ENCODE measurements at regions not wholly inside any gene's neighbourhood (a gene's known extent, or its start where the extent isn't known, plus 50 kb on each side); places are given as distances from the start of the nearest gene placed in this dataset.

DNA sequence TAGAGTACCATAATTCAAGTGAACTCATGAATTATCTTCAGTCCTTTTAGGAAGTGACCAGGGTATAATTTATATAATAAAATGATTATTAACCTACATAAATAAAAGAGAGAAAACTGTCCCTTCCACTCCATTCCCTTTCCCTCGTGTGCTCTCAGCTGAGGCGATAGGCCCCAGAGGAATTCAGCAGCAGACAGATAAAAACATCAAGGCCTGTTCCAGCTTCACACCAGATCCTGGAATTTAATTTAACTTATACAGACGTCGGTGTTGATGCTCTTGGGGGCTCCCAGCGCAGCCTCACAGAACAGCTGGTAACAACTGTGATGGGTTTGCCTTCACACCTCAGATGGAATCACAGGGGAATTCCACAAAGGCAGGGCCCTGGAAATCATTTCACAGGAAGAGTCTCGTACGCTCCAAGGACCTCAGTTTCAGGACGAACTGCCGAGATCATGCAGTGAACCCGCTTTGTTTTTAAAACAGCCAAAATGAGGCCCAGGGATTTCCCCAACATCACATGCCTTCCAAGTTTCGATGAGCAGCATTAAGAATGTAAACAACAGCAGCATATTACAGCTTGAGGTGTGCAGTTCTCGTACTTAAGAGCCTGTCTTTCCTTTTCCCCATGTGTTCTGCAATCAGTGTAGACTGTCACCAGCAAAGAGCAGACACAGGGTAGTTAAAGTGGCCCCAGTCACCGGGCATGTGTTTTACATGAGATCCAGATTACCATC, 73.6 kb upstream of the ALDH1B1 start:
- DNase-seq = no peak
- in situ Hi-C loops (cut with MboI; ENCODE audit: low pct_unique_long_range_greater_than_20kb, low sequenced_read_pairs) = no loop called here

DNA sequence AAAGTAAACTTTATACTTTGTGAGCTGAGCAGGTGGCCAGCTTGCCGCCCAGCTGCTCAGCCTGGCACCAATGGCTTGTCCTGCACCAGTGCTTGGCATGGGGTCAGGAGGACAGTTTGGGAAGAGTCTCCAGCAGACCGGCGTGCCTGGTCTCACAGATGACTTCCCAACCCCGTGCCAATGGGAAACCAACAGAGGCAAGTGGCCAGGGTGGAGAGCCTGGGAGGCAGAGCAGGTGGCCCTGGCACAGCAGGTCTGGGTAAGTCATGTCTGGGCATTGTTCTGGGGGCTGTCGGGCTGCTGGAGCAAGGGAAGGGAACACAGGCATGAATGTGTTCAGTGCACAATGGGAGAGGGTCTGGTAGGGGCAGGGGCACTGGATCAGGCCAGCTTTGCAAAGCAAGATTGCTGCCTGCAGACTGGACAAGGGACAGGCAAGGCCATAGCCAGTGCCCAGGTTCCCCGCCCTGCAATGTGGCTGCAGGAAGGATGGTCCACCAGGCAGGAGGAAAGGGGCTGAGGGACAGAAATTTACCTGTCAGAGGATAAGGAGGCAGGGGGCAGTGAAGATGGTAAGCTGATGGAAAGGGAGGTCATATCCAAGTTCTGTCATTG, 76.2 kb upstream of the ALDH1B1 start:
- in situ Hi-C loops (cut with MboI; ENCODE audit: low pct_unique_long_range_greater_than_20kb, low sequenced_read_pairs) = no loop called here
- DNase-seq = no peak

DNA sequence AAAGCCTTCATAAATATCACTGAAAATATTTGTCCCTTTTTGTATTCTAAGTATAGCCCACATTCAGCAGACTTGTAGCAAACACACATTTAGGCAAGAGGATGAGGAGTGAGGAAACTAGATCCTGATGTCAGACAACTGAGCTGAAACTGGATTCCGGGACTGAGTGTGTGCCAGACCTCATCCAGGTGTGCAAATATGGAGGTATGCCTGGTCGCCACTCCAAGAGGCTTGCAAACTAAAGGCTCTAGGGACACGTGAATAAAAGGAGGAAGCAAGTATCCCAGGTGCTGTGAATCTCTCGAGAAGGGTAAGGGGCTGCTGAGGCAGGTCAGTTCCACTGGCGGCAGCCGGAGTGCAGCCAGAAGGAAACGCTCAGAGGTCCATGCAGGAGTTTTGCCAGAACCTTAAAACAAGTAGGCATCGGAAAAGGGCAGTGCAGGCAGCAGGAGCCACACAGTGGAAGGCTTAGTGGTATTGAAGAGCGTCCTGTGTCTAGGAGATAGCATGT, 77.4 kb upstream of the ALDH1B1 start:
- DNase-seq = no peak
- in situ Hi-C loops (cut with MboI; ENCODE audit: low pct_unique_long_range_greater_than_20kb, low sequenced_read_pairs) = no loop called here

GRCh38 chr9:38313421-38313820, 79.1 kb upstream of the ALDH1B1 start:
- DNase-seq = no peak
- in situ Hi-C loops (cut with MboI; ENCODE audit: low pct_unique_long_range_greater_than_20kb, low sequenced_read_pairs) = no loop called here

GRCh38 chr9:38312406-38312805, 80.1 kb upstream of the ALDH1B1 start:
- in situ Hi-C loops (cut with MboI; ENCODE audit: low pct_unique_long_range_greater_than_20kb, low sequenced_read_pairs) = no loop called here
- DNase-seq = no peak

- DNase-seq = no peak
- in situ Hi-C loops (cut with MboI; ENCODE audit: low pct_unique_long_range_greater_than_20kb, low sequenced_read_pairs) = no loop called here
Observed at GRCh38 chr9:38311382-38312270, 80.9 kb upstream of the ALDH1B1 start.

DNA sequence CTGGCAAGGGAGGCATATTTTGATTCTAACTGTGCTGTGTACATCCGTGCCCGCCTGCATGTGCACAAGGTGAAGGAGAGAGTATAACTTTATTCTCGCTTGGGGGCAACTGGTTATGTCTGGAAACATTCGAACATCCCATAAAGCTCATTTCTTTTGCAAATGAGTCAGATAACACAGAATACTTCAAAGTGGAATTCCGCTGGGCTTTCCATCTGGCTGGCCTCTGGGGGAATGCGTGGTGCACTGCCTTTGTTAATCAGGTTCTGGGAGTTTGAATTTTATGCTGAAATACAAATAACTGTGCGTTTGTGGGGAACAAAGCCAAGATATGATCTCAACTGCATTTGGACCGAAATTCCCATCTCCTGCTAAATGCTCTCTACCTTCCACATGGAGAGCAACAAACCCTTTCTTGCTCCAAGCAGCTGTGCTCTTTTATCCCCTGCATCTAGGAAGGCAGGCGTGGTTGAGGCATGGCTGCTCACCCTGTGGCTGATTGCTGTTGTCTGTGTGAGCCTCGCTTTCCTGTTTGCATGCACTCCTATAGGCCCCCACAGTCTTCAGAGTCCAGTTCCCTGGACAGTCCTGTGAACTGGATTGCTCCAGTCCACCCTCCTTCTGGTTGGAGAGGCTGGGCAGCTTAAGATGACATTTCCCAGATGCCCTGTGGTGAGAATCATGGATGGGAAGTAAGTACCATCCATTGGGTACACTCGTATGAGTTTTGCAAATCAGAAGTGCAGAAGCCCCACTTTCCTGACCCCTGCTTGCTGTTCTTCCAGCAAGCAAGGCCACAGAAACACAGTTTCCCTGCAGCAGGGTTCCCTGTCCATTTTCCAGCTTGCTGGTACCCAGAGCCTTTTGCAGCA, 82.9 kb upstream of the ALDH1B1 start:
- no peak for DNase-seq
- in situ Hi-C loops (cut with MboI; ENCODE audit: low pct_unique_long_range_greater_than_20kb, low sequenced_read_pairs) = no loop called here

DNA sequence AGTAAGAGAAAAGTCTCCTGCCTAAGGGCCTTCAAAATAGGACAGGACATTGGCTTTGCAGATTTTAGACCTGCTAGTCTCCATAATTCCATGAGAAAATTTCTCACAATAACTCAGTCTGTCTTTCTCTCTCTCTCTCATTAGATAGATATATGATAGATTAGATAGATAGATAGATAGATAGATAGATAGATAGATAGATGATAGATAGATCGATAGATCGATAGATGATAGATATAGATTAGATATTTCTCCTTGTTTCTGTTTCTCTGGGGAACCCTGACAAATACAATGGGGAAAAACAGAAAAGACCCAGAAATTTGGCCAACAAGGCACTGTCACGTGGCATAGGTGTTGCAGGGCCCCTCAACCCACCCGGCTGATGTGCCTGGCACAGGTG, 84.4 kb upstream of the ALDH1B1 start:
- no peak for DNase-seq
- in situ Hi-C loops (cut with MboI; ENCODE audit: low pct_unique_long_range_greater_than_20kb, low sequenced_read_pairs) = no loop called here

DNA sequence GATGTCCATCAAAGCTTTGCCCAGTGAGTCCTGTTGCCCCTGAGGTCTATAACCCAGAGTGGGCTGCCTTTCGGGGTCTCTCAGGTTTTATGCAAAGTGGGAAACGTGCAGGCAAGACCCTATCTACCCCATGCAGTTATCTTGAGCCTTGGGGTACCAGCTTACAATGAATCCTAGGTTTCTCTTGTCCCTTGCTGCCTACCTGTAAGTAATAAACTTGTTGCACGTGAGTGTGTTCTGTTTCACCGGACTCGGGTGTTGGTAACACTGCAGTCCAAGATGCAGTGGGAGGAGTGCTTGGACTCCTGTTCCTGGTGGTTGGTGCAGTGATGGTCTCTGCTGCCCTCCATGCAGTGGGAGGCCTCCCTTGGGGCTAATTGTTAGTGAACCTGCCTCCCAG, 85.6 kb upstream of the ALDH1B1 start:
- no peak for DNase-seq
- in situ Hi-C loops (cut with MboI; ENCODE audit: low pct_unique_long_range_greater_than_20kb, low sequenced_read_pairs) = no loop called here

DNA sequence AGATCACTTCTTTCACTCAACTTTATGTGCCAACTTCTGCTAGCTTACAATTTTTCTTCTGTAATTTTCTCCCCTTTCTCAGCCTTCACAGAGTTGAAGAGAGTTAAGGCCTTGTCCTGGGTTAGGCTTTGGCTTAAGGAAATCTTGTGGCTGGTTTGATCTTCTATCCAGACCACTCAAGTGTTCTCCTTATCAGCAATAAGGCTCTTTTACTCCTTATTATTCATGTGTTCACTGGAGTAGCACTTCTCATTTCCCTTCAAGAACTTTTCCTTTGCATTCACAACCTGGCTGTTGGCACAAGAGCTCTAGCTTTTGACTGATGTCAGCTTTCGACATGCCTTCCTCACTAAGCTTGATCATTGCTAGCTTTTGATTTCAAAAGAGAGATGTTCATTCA, 86.9 kb upstream of the ALDH1B1 start:
- in situ Hi-C loops (cut with MboI; ENCODE audit: low pct_unique_long_range_greater_than_20kb, low sequenced_read_pairs) = no loop called here
- no peak for DNase-seq

DNA sequence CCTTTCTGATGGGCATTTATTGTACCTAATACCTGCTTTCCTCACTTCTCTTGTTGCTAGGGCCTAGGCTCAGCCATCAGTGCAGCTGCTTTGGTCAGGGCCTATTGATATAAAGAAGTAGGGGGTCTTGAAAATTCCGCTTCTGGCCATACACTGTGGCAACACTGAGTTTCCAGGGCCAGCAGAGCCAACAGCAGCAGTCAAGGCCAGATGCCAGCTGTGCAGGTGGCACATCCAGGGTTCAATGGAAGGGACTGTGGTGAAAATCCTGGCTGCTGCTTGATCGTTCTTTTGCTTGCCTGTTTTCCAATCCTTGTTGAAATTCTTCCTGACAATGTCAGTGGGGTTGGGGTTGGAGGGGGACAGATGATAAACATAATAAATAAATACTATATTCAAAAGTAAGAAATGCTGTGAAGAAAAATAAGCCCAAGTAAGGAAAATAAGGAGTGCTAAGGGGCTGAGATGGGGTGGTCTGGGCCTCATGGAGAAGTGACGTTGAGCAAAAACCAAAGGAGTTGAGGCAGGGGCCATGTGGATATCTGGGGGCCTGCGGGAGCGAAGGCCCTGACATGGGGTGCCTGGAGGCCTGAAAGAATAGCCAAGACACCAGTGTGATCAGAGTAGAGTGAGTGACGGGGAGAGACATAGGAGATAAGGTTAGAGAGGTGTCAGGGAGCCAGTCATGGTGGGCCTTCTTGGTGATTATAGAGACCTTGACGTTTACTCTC, 91.0 kb upstream of the ALDH1B1 start:
- in situ Hi-C loops (cut with MboI; ENCODE audit: low pct_unique_long_range_greater_than_20kb, low sequenced_read_pairs) = no loop called here
- no peak for DNase-seq

DNA sequence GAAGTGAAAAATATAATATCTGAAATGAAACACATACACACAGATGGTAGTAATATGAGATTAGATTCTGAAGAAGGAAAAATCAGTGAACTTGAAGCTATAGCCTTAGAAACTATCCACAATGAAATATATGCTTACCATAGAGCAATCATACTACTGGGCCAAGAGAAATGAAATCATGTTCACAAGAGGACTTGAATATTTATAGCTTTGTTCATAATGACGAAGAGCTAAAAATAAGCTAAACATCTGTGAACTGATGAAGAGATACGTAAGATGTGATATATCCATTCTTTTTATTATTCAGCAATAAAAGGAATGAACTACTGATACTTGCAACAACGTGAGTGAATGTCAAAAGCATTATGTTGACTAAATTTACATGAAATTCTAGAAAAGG, 92.6 kb upstream of the ALDH1B1 start:
- in situ Hi-C loops (cut with MboI; ENCODE audit: low pct_unique_long_range_greater_than_20kb, low sequenced_read_pairs) = loop anchor here (25.0 kb wide), 1 partner anchor 138 kb away; no protein-coding TSS in a partner anchor
- no peak for DNase-seq

- DNase-seq = no peak
- in situ Hi-C loops (cut with MboI; ENCODE audit: low pct_unique_long_range_greater_than_20kb, low sequenced_read_pairs) = loop anchor here (25.0 kb wide), 1 partner anchor 137 kb away; no protein-coding TSS in a partner anchor
Observed at GRCh38 chr9:38298904-38299303, 93.6 kb upstream of the ALDH1B1 start.

DNA sequence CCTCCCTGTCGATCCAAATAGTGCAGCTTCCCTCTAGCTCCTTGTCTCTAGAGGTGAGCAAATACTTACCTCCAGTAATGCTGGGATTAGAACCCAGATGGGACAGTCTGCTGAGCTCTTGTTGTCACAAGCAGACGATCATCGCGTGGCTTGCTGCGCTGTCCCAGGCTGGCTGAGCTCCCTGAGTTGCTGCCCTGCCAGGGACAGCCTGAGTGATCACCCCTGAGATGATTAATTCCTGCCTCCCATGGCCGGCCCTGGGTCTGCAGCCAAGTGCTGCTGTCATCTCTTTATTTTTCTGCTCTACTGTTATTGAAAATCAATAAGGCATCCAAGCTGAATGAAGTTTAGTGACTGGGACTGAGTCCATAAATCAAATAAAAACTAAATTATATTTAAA, 94.0 kb upstream of the ALDH1B1 start:
- DNase-seq = no peak
- in situ Hi-C loops (cut with MboI; ENCODE audit: low pct_unique_long_range_greater_than_20kb, low sequenced_read_pairs) = loop anchor here (25.0 kb wide), 1 partner anchor 136 kb away; no protein-coding TSS in a partner anchor

DNA sequence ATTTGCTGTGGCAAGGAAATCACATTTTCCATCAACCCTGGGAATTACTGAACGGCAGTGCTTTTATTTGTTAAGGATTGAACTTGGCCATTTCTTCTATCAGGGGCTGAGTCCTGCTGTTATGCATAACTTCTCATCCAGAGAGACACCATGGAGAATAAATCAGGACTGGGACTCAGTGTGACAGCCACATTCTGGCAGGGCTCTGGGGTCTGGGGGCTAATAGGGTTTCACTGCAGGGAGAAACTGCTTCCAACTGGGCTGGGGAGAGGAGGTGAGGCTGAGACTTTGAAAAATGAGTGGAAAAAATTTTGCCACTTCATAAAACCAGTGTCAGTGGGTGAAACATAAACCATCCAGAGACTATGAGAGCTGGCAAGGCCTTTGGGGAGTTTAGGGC, 95.7 kb upstream of the ALDH1B1 start:
- in situ Hi-C loops (cut with MboI; ENCODE audit: low pct_unique_long_range_greater_than_20kb, low sequenced_read_pairs) = loop anchor here (25.0 kb wide), 1 partner anchor 135 kb away; no protein-coding TSS in a partner anchor

GRCh38 chr9:38295764-38296163, 96.7 kb upstream of the ALDH1B1 start:
- in situ Hi-C loops (cut with MboI; ENCODE audit: low pct_unique_long_range_greater_than_20kb, low sequenced_read_pairs) = loop anchor here (25.0 kb wide), 1 partner anchor 133 kb away; no protein-coding TSS in a partner anchor
- no peak for DNase-seq

More for the DNA sequence above, 95.7 kb upstream of the ALDH1B1 start:
- DNase-seq = no peak

DNA sequence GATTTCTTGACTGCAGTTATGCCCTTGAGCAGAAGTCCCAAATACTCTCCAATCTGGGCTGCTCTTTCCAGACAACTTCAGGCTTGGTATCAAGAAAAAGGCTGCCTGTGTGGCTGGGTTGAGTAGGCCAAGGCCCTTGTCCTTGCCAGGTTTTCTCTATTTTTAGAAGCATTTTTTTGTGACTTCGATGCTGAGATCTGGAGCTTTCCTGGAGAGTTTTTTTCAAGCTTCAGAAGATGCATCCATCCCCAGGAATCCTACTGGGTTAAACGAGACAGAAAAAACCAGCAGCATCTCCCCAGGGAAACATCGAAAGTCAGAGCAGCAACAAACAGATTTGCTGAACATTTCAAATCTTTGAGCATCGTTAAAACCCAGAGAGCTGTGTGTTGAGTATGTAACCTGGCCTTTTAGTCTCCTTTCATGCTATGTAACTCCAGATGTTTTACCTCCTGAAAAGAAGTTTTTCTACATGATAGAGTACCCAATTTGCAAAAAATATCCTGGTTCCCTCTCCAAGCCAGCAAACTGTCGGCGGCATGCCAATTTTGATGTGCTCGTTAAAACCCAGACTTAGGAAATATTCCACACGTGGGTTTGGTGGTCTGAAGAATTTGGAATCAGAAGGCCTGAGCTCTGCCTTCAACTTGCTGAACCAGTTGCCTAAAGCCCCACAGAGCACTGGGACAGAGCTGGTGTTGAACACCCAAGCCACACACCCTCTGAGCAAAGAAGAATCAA, 98.1 kb upstream of the ALDH1B1 start:
- DNase-seq = no peak
- in situ Hi-C loops (cut with MboI; ENCODE audit: low pct_unique_long_range_greater_than_20kb, low sequenced_read_pairs) = loop anchor here (25.0 kb wide), 1 partner anchor 132 kb away; no protein-coding TSS in a partner anchor
